ENCODE measurements at regions not wholly inside any gene's neighbourhood (a gene's known extent, or its start where the extent isn't known, plus 50 kb on each side); places are given as distances from the start of the nearest gene placed in this dataset.

DNA sequence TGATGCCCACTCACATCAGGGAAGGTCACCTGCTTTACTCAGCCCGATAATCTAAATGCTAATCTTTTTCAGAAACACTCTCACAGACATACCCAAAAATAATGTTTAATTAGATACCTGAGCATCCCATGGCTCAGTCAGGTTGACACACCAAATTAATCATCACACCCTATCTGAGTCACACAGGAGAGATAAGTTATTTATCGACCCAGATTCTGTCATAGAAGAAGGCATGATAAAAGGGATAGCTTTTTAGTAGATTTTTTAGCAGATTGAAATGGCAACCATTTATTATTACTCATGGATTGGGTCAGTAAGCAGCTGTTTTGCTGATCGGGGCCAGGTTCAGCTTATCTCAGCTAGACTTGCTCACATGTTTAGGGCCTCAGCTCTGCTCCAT lies 97.8 kb upstream of the TYRP1 start:
- Histone ChIP-seq H3K9me2 (replicated peaks; ENCODE audit: insufficient read depth) (no peaks in the 10 kb centered on the region), H3K36me3 (replicated peaks; ENCODE audit: insufficient read depth, low read depth) (no peaks in the 10 kb centered on the region), H3K79me2 (no peaks in the 10 kb centered on the region), H3K27me3 (no peaks in the 10 kb centered on the region), H3K4me3 (no peak overlapping the region), H4K20me1 (ENCODE audit: insufficient read depth, poor library complexity, severe bottlenecking) (no peaks in the 10 kb centered on the region), H3K9me3 (ENCODE audit: low read depth) (no peaks in the 10 kb centered on the region), H3K27ac (no peak overlapping the region), H3K4me1 (ENCODE audit: insufficient read depth) (no peaks in the 10 kb centered on the region), H2AFZ (no peak overlapping the region), H3K4me2 (no peak overlapping the region)
- TF ChIP-seq, protein P1, sequence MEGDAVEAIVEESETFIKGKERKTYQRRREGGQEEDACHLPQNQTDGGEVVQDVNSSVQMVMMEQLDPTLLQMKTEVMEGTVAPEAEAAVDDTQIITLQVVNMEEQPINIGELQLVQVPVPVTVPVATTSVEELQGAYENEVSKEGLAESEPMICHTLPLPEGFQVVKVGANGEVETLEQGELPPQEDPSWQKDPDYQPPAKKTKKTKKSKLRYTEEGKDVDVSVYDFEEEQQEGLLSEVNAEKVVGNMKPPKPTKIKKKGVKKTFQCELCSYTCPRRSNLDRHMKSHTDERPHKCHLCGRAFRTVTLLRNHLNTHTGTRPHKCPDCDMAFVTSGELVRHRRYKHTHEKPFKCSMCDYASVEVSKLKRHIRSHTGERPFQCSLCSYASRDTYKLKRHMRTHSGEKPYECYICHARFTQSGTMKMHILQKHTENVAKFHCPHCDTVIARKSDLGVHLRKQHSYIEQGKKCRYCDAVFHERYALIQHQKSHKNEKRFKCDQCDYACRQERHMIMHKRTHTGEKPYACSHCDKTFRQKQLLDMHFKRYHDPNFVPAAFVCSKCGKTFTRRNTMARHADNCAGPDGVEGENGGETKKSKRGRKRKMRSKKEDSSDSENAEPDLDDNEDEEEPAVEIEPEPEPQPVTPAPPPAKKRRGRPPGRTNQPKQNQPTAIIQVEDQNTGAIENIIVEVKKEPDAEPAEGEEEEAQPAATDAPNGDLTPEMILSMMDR (IDR thresholded peaks at IDR 0.05; ENCODE audit: poor library complexity), result no peak
- TF ChIP-seq EZH2 (IDR thresholded peaks at IDR 0.05; ENCODE audit: borderline replicate concordance) (no peak), EZH2phosphoT487 (IDR thresholded peaks at IDR 0.05; ENCODE audit: low read depth, severe bottlenecking, unreplicated experiment) (no peak)
- WGBS (ENCODE audit: low lambda C conversion rate, missing lambda C conversion rate), result 90% methylated on average over 3 of the region's 3 CpGs
- DNase-seq (ENCODE audit: low spot score), result no peak

DNA sequence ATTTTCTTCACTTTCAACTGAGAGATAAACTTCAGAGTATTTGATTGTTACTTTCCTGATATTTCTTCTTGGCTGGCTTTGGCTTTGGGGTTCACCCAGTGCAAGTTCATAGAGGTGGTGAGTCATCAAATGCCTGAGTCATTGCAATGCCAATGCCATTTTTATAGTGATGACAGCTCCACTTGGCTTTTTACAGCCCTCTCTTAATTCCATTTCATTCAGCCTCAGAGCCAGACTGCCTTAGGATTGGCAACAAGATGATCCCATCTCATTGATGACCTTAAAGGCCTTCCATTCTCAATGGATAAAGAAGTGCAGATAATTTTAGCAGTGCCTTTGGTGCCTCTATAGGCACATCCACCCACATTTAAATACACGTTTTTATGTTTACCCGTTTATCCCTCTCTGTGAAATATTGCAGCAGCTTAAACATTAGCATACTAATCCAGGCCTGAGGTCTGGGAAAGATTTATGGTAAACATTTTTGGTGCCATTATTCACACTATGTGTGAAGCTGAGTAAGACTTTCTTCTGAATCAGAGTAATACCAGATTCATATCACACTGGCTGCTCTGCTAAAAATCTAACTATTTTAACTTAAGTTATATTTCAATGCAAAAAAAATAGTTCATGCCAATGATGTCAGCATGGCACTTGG lies 88.9 kb upstream of the TYRP1 start:
- WGBS (ENCODE audit: low lambda C conversion rate, missing lambda C conversion rate), result 67% methylated on average over 2 of the region's 2 CpGs
- Histone ChIP-seq H3K27ac (no peak overlapping the region), H4K20me1 (ENCODE audit: insufficient read depth, poor library complexity, severe bottlenecking) (no peaks in the 10 kb centered on the region), H3K27me3 (no peaks in the 10 kb centered on the region), H3K4me2 (no peak overlapping the region), H3K36me3 (replicated peaks; ENCODE audit: insufficient read depth, low read depth) (no peaks in the 10 kb centered on the region), H3K4me1 (ENCODE audit: insufficient read depth) (no peaks in the 10 kb centered on the region), H2AFZ (no peak overlapping the region), H3K79me2 (no peaks in the 10 kb centered on the region), H3K9me2 (replicated peaks; ENCODE audit: insufficient read depth) (no peaks in the 10 kb centered on the region), H3K4me3 (no peak overlapping the region), H3K9me3 (ENCODE audit: low read depth) (no peaks in the 10 kb centered on the region)
- TF ChIP-seq EZH2phosphoT487 (IDR thresholded peaks at IDR 0.05; ENCODE audit: low read depth, severe bottlenecking, unreplicated experiment) (no peak), EZH2 (IDR thresholded peaks at IDR 0.05; ENCODE audit: borderline replicate concordance) (no peak)
- TF ChIP-seq, protein P1 (IDR thresholded peaks at IDR 0.05; ENCODE audit: poor library complexity), result no peak
- DNase-seq (ENCODE audit: low spot score), result peak; percentile 30

DNA sequence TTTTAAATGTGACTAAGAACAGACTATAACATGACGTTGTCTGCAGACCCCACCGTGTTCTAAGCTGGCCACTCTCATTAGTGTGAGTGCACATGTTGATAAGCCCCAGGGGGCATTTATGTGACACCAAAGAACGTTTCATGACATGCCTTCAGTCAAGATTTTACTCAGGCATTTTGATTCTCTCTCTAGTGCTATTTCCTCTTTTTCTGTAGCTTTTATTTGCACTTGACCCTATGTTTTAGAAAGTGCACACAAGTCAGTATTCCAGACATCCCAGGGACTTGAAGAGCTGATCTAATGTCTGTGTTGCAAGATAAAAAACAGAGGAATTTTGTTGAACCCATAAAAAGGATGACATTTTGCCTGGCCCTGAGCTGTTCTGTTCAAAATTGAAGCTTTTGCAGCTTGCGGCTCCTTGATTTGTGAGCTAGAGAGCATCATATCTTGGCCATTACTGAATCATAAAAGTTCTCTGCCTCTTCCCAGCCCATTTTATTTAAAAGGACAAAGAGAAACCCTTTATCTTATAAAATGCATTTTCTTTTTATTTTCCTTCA lies 80.9 kb upstream of the TYRP1 start:
- WGBS (ENCODE audit: low lambda C conversion rate, missing lambda C conversion rate), result 42% methylated on average over 4 of the region's 4 CpGs
- no peak overlapping the region for H2AFZ ChIP-seq
- DNase-seq (ENCODE audit: low spot score), result no peak
- H3K27ac ChIP-seq, result no peak overlapping the region
- no peak overlapping the region for H3K4me3 ChIP-seq
- H4K20me1 ChIP-seq (ENCODE audit: insufficient read depth, poor library complexity, severe bottlenecking), result no peaks in the 10 kb centered on the region
- no peaks in the 10 kb centered on the region for H3K79me2 ChIP-seq
- H3K4me2 ChIP-seq, result no peak overlapping the region
- TF ChIP-seq, protein P1 (IDR thresholded peaks at IDR 0.05; ENCODE audit: poor library complexity), result no peak
- no peak for TF ChIP-seq EZH2phosphoT487 (IDR thresholded peaks at IDR 0.05; ENCODE audit: low read depth, severe bottlenecking, unreplicated experiment)
- no peak for TF ChIP-seq EZH2 (IDR thresholded peaks at IDR 0.05; ENCODE audit: borderline replicate concordance)
- H3K36me3 ChIP-seq (replicated peaks; ENCODE audit: insufficient read depth, low read depth), result no peaks in the 10 kb centered on the region
- H3K4me1 ChIP-seq (ENCODE audit: insufficient read depth), result peaks cover 7% of the 10 kb centered on the region
- no peaks in the 10 kb centered on the region for H3K9me3 ChIP-seq (ENCODE audit: low read depth)
- no peaks in the 10 kb centered on the region for H3K27me3 ChIP-seq
- H3K9me2 ChIP-seq (replicated peaks; ENCODE audit: insufficient read depth), result no peaks in the 10 kb centered on the region

All from hepatocyte (in vitro differentiated cells).